ENCODE measurements at regions not wholly inside any gene's neighbourhood (a gene's known extent, or its start where the extent isn't known, plus 50 kb on each side); places are given as distances from the start of the nearest gene placed in this dataset.

DNA sequence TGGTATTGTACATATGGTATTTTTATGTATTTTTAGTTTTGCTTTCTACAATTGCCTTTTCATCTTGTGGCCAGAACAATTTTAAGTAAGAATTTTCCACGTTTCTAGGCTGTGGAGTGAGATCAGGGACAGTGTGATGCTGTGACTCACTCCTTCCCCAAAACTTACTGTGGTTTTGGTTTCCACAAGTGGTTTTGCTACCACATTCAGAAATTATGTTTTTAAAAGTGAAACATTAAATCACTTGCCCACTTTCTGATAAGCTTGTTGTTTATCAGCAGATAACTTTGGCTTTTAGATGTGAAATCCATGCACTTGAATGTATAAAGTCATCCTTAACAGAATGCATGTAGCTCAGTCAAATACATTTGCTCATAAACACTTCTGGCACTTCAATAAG lies 192.2 kb upstream of the THRB start:
- Histone ChIP-seq H3K4me2 (ENCODE audit: control insufficient read depth, extremely low read depth, insufficient read depth, low read depth, low read length) (no peak overlapping the region), H3K9me1 (ENCODE audit: control insufficient read depth, extremely low read depth, insufficient read depth, low read length) (no peaks in the 10 kb centered on the region), H3K27ac (ENCODE audit: control insufficient read depth, insufficient read depth, low read length) (no peak overlapping the region), H3K9me3 (ENCODE audit: control insufficient read depth, low read depth, low read length) (no peaks in the 10 kb centered on the region), H3K27me3 (ENCODE audit: control insufficient read depth, extremely low read depth, insufficient read depth, low read length) (no peaks in the 10 kb centered on the region), H3K9ac (ENCODE audit: control insufficient read depth, extremely low read depth, insufficient read depth, low read length) (no peak overlapping the region), H3K36me3 (ENCODE audit: control insufficient read depth in 2 of 2, extremely low read depth in 1 of 2, insufficient read depth in 2 of 2, low read length in 2 of 2) (no peaks in the 10 kb centered on the region), H3K4me1 (ENCODE audit: control insufficient read depth, extremely low read depth, insufficient read depth, low read length) (peaks cover 20% of the 10 kb centered on the region), H3K4me3 (ENCODE audit: control insufficient read depth in 2 of 3, extremely low read depth in 1 of 3, insufficient read depth in 2 of 3, low read depth in 1 of 3, low read length in 3 of 3) (no peak overlapping the region), H3K79me2 (ENCODE audit: control insufficient read depth, insufficient read depth, low read length) (no peaks in the 10 kb centered on the region), H4K20me1 (ENCODE audit: control insufficient read depth, extremely low read depth, insufficient read depth, low read length) (no peaks in the 10 kb centered on the region), H2AFZ (ENCODE audit: control insufficient read depth, low read length) (no peak overlapping the region)
- DNase-seq (ENCODE audit: low read depth, low spot score) (no peak), FAIRE-seq (peak; percentile 62)
- dilution Hi-C loops (cut with MboI; ENCODE audit: extremely low pct_ligation_motif_present, low sequenced_read_pairs): no loop called here
- TF ChIP-seq, protein P1, sequence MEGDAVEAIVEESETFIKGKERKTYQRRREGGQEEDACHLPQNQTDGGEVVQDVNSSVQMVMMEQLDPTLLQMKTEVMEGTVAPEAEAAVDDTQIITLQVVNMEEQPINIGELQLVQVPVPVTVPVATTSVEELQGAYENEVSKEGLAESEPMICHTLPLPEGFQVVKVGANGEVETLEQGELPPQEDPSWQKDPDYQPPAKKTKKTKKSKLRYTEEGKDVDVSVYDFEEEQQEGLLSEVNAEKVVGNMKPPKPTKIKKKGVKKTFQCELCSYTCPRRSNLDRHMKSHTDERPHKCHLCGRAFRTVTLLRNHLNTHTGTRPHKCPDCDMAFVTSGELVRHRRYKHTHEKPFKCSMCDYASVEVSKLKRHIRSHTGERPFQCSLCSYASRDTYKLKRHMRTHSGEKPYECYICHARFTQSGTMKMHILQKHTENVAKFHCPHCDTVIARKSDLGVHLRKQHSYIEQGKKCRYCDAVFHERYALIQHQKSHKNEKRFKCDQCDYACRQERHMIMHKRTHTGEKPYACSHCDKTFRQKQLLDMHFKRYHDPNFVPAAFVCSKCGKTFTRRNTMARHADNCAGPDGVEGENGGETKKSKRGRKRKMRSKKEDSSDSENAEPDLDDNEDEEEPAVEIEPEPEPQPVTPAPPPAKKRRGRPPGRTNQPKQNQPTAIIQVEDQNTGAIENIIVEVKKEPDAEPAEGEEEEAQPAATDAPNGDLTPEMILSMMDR (optimal IDR thresholded peaks at IDR 0.05 in 1 of 3, IDR thresholded peaks at IDR 0.05 in 1 of 3, conservative IDR thresholded peaks at IDR 0.05 in 1 of 3; ENCODE audit: extremely low read depth in 1 of 3, insufficient read depth in 2 of 3, low read length in 3 of 3): no peak
- no peak for TF ChIP-seq EZH2 (IDR thresholded peaks at IDR 0.05; ENCODE audit: low read length)

DNA sequence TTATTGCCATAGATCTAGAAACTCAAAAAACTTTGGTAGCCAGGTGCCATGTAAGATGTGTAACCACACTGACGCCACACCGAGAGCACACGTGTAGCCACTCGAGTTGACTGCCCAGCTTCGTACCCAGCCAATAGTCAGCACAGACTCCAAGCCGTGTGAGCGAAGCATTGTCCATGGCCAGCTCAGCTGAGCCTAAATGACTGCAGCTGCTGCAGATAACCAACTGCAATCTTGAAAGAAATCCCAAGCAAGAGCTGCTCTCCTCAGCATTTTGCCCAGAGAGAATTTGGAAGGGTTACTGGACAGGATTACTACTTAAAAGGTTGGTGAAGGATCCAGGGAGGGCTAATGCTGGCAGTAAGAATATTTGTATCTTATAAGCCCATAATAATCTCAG lies 193.0 kb upstream of the THRB start:
- H3K9me1 ChIP-seq (ENCODE audit: control insufficient read depth, extremely low read depth, insufficient read depth, low read length): no peaks in the 10 kb centered on the region
- H4K20me1 ChIP-seq (ENCODE audit: control insufficient read depth, extremely low read depth, insufficient read depth, low read length): no peaks in the 10 kb centered on the region
- dilution Hi-C loops (cut with MboI; ENCODE audit: extremely low pct_ligation_motif_present, low sequenced_read_pairs): no loop called here
- H3K27ac ChIP-seq (ENCODE audit: control insufficient read depth, insufficient read depth, low read length): no peak overlapping the region
- no peak for FAIRE-seq
- DNase-seq (ENCODE audit: low read depth, low spot score): no peak
- H3K27me3 ChIP-seq (ENCODE audit: control insufficient read depth, extremely low read depth, insufficient read depth, low read length): no peaks in the 10 kb centered on the region
- H3K4me3 ChIP-seq (ENCODE audit: control insufficient read depth in 2 of 3, extremely low read depth in 1 of 3, insufficient read depth in 2 of 3, low read depth in 1 of 3, low read length in 3 of 3): no peak overlapping the region
- H3K79me2 ChIP-seq (ENCODE audit: control insufficient read depth, insufficient read depth, low read length): no peaks in the 10 kb centered on the region
- no peak overlapping the region for H3K4me2 ChIP-seq (ENCODE audit: control insufficient read depth, extremely low read depth, insufficient read depth, low read depth, low read length)
- no peak overlapping the region for H3K9ac ChIP-seq (ENCODE audit: control insufficient read depth, extremely low read depth, insufficient read depth, low read length)
- peaks cover 20% of the 10 kb centered on the region for H3K4me1 ChIP-seq (ENCODE audit: control insufficient read depth, extremely low read depth, insufficient read depth, low read length)
- TF ChIP-seq, protein P1 (optimal IDR thresholded peaks at IDR 0.05 in 1 of 3, IDR thresholded peaks at IDR 0.05 in 1 of 3, conservative IDR thresholded peaks at IDR 0.05 in 1 of 3; ENCODE audit: extremely low read depth in 1 of 3, insufficient read depth in 2 of 3, low read length in 3 of 3): no peak
- no peak for TF ChIP-seq EZH2 (IDR thresholded peaks at IDR 0.05; ENCODE audit: low read length)
- H3K9me3 ChIP-seq (ENCODE audit: control insufficient read depth, low read depth, low read length): no peaks in the 10 kb centered on the region
- H3K36me3 ChIP-seq (ENCODE audit: control insufficient read depth in 2 of 2, extremely low read depth in 1 of 2, insufficient read depth in 2 of 2, low read length in 2 of 2): no peaks in the 10 kb centered on the region
- H2AFZ ChIP-seq (ENCODE audit: control insufficient read depth, low read length): no peak overlapping the region
